ENCODE measurements at regions not wholly inside any gene's neighbourhood (a gene's known extent, or its start where the extent isn't known, plus 50 kb on each side); places are given as distances from the start of the nearest gene placed in this dataset.

GRCh38 chr10:131641231-131641630, 259.6 kb upstream of the PPP2R2D start:
- Histone ChIP-seq H3K4me1 (ENCODE audit: insufficient read depth, low read length, poor library complexity, severe bottlenecking) (no peaks in the 10 kb centered on the region), H3K4me3 (ENCODE audit: low read depth, low read length, poor library complexity, severe bottlenecking) (no peak overlapping the region), H3K27ac (ENCODE audit: low read depth, low read length, poor library complexity, severe bottlenecking) (no peak overlapping the region), H3K9me3 (ENCODE audit: low read depth, low read length, poor library complexity, severe bottlenecking) (no peaks in the 10 kb centered on the region), H3K36me3 (ENCODE audit: insufficient read depth, low read length, poor library complexity, severe bottlenecking) (no peaks in the 10 kb centered on the region), H3K27me3 (replicated peaks; ENCODE audit: insufficient read depth, low read depth, low read length, poor library complexity) (peaks cover 2% of the 10 kb centered on the region)
- DNase-seq (ENCODE audit: low spot score): peak; percentile 10
- ChIA-PET POLR2A (ENCODE audit: low non-redundant PET) (no interaction called here), CTCF (no interaction called here)
- intact Hi-C loops (cut with micrococcal nuclease; ENCODE audit: unreplicated experiment): no loop called here
- BruUV-seq (replicated peaks): no TSS peak
- TF ChIP-seq CTCF (conservative IDR thresholded peaks at IDR 0.05; ENCODE audit: low read depth, low read length) (no peak), EZH2 (IDR thresholded peaks at IDR 0.05; ENCODE audit: borderline replicate concordance, low read depth, low read length, poor library complexity, severe bottlenecking) (no peak)

- Histone ChIP-seq H3K9me3 (ENCODE audit: low read depth, low read length, poor library complexity, severe bottlenecking) (no peaks in the 10 kb centered on the region), H3K36me3 (ENCODE audit: insufficient read depth, low read length, poor library complexity, severe bottlenecking) (no peaks in the 10 kb centered on the region), H3K27ac (ENCODE audit: low read depth, low read length, poor library complexity, severe bottlenecking) (no peak overlapping the region), H3K4me1 (ENCODE audit: insufficient read depth, low read length, poor library complexity, severe bottlenecking) (no peaks in the 10 kb centered on the region), H3K4me3 (ENCODE audit: low read depth, low read length, poor library complexity, severe bottlenecking) (no peak overlapping the region), H3K27me3 (replicated peaks; ENCODE audit: insufficient read depth, low read depth, low read length, poor library complexity) (no peaks in the 10 kb centered on the region)
- intact Hi-C loops (cut with micrococcal nuclease; ENCODE audit: unreplicated experiment): no loop called here
- BruUV-seq (replicated peaks): no TSS peak
- no peak for DNase-seq (ENCODE audit: low spot score)
- POLR2A ChIA-PET (ENCODE audit: low non-redundant PET): no interaction called here
- no peak for TF ChIP-seq CTCF (conservative IDR thresholded peaks at IDR 0.05; ENCODE audit: low read depth, low read length)
- TF ChIP-seq EZH2 (IDR thresholded peaks at IDR 0.05; ENCODE audit: borderline replicate concordance, low read depth, low read length, poor library complexity, severe bottlenecking): no peak
- CTCF ChIA-PET: no interaction called here
These were observed 258.9 kb upstream of the PPP2R2D start for GRCh38 chr10:131641898-131642297.

- Histone ChIP-seq H3K9me3 (ENCODE audit: low read depth, low read length, poor library complexity, severe bottlenecking) (no peaks in the 10 kb centered on the region), H3K27ac (ENCODE audit: low read depth, low read length, poor library complexity, severe bottlenecking) (no peak overlapping the region), H3K36me3 (ENCODE audit: insufficient read depth, low read length, poor library complexity, severe bottlenecking) (no peaks in the 10 kb centered on the region), H3K27me3 (replicated peaks; ENCODE audit: insufficient read depth, low read depth, low read length, poor library complexity) (no peaks in the 10 kb centered on the region), H3K4me1 (ENCODE audit: insufficient read depth, low read length, poor library complexity, severe bottlenecking) (no peaks in the 10 kb centered on the region), H3K4me3 (ENCODE audit: low read depth, low read length, poor library complexity, severe bottlenecking) (no peak overlapping the region)
- intact Hi-C loops (cut with micrococcal nuclease; ENCODE audit: unreplicated experiment): no loop called here
- TF ChIP-seq CTCF (conservative IDR thresholded peaks at IDR 0.05; ENCODE audit: low read depth, low read length) (no peak), EZH2 (IDR thresholded peaks at IDR 0.05; ENCODE audit: borderline replicate concordance, low read depth, low read length, poor library complexity, severe bottlenecking) (no peak)
- ChIA-PET POLR2A (ENCODE audit: low non-redundant PET) (no interaction called here), CTCF (interaction anchor here (0.6 kb wide), 1 partner anchor 144 kb away, joined by 3 read pairs; no protein-coding TSS in a partner anchor)
- no TSS peak for BruUV-seq (replicated peaks)
- DNase-seq (ENCODE audit: low spot score): no peak
These were observed 257.8 kb upstream of the PPP2R2D start for GRCh38 chr10:131642966-131643365.
